Liver (tissue), 3 donors: ENCODE measurements at regions not wholly inside any gene's neighbourhood (a gene's known extent, or its start where the extent isn't known, plus 50 kb on each side); places are given as distances from the start of the nearest gene placed in this dataset.

Experiments
- ATF3 ChIP-seq: IDR thresholded peaks from 2 replicates; pipeline ENCODE4 v1.6.1; 2016; ENCODE audit warnings: antibody characterized with exemption
- CTCF ChIP-seq: fragments of 150-350 bp; IDR thresholded peaks from 2 replicates; pipeline ENCODE4 v1.5.1; 2017; ENCODE audit warnings: improper control_type of control experiment, low read depth, low read length; ENCODE audit not compliant: missing input control
- EGR1 ChIP-seq, 2 donors: IDR thresholded peaks; 2 replicates each; pipeline ENCODE4 v1.6.1; 2016 to 2018; ENCODE audit warnings: antibody characterized with exemption in 2 of 2, low read depth in 2 of 2
- FOXA2 ChIP-seq: IDR thresholded peaks from 2 replicates; pipeline ENCODE4 v1.6.1; 2016; ENCODE audit warnings: antibody characterized with exemption
- GABPA ChIP-seq, 2 donors: IDR thresholded peaks in 1 of 2; conservative IDR thresholded peaks in 1 of 2; 2 replicates each; pipeline ENCODE4 v1.6.1; 2016; ENCODE audit warnings: antibody characterized with exemption in 2 of 2, mild to moderate bottlenecking in 1 of 2, moderate library complexity in 1 of 2
- MAX ChIP-seq: IDR thresholded peaks from 2 replicates; pipeline ENCODE4 v1.6.1; 2016; ENCODE audit warnings: antibody characterized with exemption
- NR2F2 ChIP-seq: IDR thresholded peaks from 2 replicates; pipeline ENCODE4 v1.6.1; 2016; ENCODE audit warnings: antibody characterized with exemption
- RAD21 ChIP-seq, 2 donors: IDR thresholded peaks; 2 replicates each; pipeline ENCODE4 v1.6.1; 2016; ENCODE audit warnings: antibody characterized with exemption in 2 of 2, mild to moderate bottlenecking in 2 of 2
- REST ChIP-seq: IDR thresholded peaks from 2 replicates; pipeline ENCODE4 v1.6.1; 2016; ENCODE audit warnings: antibody characterized with exemption, mild to moderate bottlenecking
- RXRA ChIP-seq, 2 donors: IDR thresholded peaks; 2 replicates each; pipeline ENCODE4 v1.6.1; 2017 to 2018; ENCODE audit warnings: antibody characterized with exemption in 2 of 2, mild to moderate bottlenecking in 1 of 2
- SP1 ChIP-seq: IDR thresholded peaks from 2 replicates; pipeline ENCODE4 v1.6.1; 2018; ENCODE audit warnings: antibody characterized with exemption, mild to moderate bottlenecking
- TAF1 ChIP-seq: conservative IDR thresholded peaks from 2 replicates; pipeline ENCODE4 v1.6.1; 2016; ENCODE audit warnings: antibody characterized with exemption, mild to moderate bottlenecking
- YY1 ChIP-seq: IDR thresholded peaks from 2 replicates; pipeline ENCODE4 v1.6.1; 2016; ENCODE audit warnings: antibody characterized with exemption, mild to moderate bottlenecking
- ZBTB33 ChIP-seq: IDR thresholded peaks from 2 replicates; pipeline ENCODE4 v1.6.1; 2016; ENCODE audit warnings: antibody characterized with exemption
- donor health status: healthy.
- donor health status: healthy.

- TF ChIP-seq CTCF, result no peak
- no peak for TF ChIP-seq RAD21 (IDR thresholded peaks at IDR 0.05)
- TF ChIP-seq TAF1, result no peak
- no peak for TF ChIP-seq FOXA2
- TF ChIP-seq REST, result no peak
- TF ChIP-seq MAX, result no peak
- no peak for TF ChIP-seq NR2F2
- TF ChIP-seq ZBTB33, result no peak
- TF ChIP-seq EGR1 (IDR thresholded peaks at IDR 0.05; ENCODE audit: low read depth in 2 of 2), result no peak
- TF ChIP-seq SP1, result no peak
- no peak for TF ChIP-seq RXRA (IDR thresholded peaks at IDR 0.05)
- TF ChIP-seq GABPA (IDR thresholded peaks at IDR 0.05 in 1 of 2, conservative IDR thresholded peaks at IDR 0.05 in 1 of 2), result no peak
- TF ChIP-seq ATF3, result no peak
- TF ChIP-seq YY1, result no peak
Observed at GRCh38 chr2:146989741-146990140, 855.1 kb upstream of the ACVR2A start.
